ENCODE measurements at regions not wholly inside any gene's neighbourhood (a gene's known extent, or its start where the extent isn't known, plus 50 kb on each side); places are given as distances from the start of the nearest gene placed in this dataset.
"Not testable (repeated sequence)": the region's sequence is repeated elsewhere in the genome, so short reads cannot be mapped to it uniquely, and the experiment has no call there.

DNA sequence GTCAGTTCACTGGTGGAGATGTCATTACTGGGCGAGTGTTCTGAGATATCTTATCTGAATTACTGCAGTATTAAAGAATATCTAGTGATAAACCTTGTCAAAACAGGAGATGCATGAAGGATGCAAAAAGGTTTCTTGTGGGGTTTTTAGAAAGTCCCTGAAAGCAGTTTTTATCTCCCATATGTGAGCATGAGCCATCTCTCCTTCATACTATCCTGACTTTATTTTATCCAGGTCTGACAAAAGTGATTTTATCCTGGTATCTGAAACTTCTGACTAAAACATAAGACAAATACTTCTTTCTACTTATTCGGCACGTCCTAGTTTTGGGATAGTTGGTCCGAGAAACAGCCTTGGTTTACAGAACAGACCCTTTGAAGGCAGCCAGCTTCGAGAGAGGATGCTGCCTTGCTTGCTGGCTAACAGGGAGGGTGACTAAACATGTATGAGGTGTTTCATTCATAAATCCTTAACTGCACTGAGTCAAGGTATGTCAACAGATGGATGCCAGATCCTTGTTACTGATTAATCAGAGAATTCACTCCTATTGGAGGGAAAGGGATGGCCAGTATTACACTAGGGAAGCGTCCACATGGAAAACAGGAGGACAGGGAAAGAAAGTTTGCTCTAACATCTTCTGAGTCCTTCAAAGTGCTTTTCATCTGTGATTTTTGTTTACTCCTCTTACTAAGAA, 172.8 kb upstream of the FAM240B start:
- POLR2A ChIA-PET (ENCODE audit: partially characterized antibody); H3K4me3 Mint-ChIP-seq; H3K4me1 ChIP-seq (ENCODE audit: insufficient read depth, low read length); H3K4me3 ChIP-seq (ENCODE audit: low read length in 2 of 2); H3K27ac Mint-ChIP-seq; intact Hi-C loops (cut with micrococcal nuclease); H3K27ac ChIP-seq (ENCODE audit: low read depth, low read length); H3K27me3 Mint-ChIP-seq; H3K9me3 Mint-ChIP-seq; DNase-seq; H3K36me3 Mint-ChIP-seq; H3K9me3 ChIP-seq (ENCODE audit: control insufficient read depth in 1 of 2, low read length in 2 of 2); H3K4me1 Mint-ChIP-seq; H3K27me3 ChIP-seq (ENCODE audit: insufficient read depth, low read length); CTCF ChIA-PET (ENCODE audit: partially characterized antibody); H3K36me3 ChIP-seq (ENCODE audit: insufficient read depth, low read length): not testable (repeated sequence)

DNA sequence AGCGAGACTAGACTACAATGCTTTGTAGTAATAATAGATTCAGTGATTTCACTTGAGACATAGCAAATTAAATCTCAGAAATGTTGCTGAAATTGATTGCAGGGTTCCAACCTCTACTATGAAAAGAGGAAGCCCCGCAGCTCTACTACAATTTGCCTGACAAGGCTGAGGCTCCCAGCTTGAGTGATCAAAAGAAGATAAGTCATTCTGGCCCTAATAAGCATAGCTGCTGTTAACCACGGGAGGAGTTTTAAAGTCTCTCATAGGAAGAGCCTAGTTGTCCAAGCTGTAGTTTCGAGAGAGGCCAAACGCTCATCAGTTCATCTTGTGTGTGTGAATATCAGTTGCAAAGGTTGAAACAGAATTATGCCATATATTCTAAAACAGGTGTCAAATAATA, 166.1 kb upstream of the FAM240B start:
- H3K4me3 ChIP-seq (ENCODE audit: low read length in 2 of 2); CTCF ChIA-PET (ENCODE audit: partially characterized antibody); intact Hi-C loops (cut with micrococcal nuclease); H3K4me3 Mint-ChIP-seq; H3K36me3 Mint-ChIP-seq; H3K36me3 ChIP-seq (ENCODE audit: insufficient read depth, low read length); H3K4me1 Mint-ChIP-seq; H3K4me1 ChIP-seq (ENCODE audit: insufficient read depth, low read length); H3K27ac ChIP-seq (ENCODE audit: low read depth, low read length); POLR2A ChIA-PET (ENCODE audit: partially characterized antibody); H3K9me3 ChIP-seq (ENCODE audit: control insufficient read depth in 1 of 2, low read length in 2 of 2); DNase-seq; H3K27me3 ChIP-seq (ENCODE audit: insufficient read depth, low read length); H3K9me3 Mint-ChIP-seq; H3K27ac Mint-ChIP-seq; H3K27me3 Mint-ChIP-seq: not testable (repeated sequence)

- H3K27me3 ChIP-seq (ENCODE audit: insufficient read depth, low read length); DNase-seq; H3K36me3 Mint-ChIP-seq; H3K4me3 ChIP-seq (ENCODE audit: low read length in 2 of 2); intact Hi-C loops (cut with micrococcal nuclease); H3K9me3 Mint-ChIP-seq; CTCF ChIA-PET (ENCODE audit: partially characterized antibody); H3K9me3 ChIP-seq (ENCODE audit: control insufficient read depth in 1 of 2, low read length in 2 of 2); H3K36me3 ChIP-seq (ENCODE audit: insufficient read depth, low read length); H3K4me3 Mint-ChIP-seq; H3K27ac ChIP-seq (ENCODE audit: low read depth, low read length); H3K4me1 Mint-ChIP-seq; H3K4me1 ChIP-seq (ENCODE audit: insufficient read depth, low read length); H3K27ac Mint-ChIP-seq; POLR2A ChIA-PET (ENCODE audit: partially characterized antibody); H3K27me3 Mint-ChIP-seq: not testable (repeated sequence)
Observed at GRCh38 chr9:38875616-38876015, 155.7 kb upstream of the FAM240B start.

DNA sequence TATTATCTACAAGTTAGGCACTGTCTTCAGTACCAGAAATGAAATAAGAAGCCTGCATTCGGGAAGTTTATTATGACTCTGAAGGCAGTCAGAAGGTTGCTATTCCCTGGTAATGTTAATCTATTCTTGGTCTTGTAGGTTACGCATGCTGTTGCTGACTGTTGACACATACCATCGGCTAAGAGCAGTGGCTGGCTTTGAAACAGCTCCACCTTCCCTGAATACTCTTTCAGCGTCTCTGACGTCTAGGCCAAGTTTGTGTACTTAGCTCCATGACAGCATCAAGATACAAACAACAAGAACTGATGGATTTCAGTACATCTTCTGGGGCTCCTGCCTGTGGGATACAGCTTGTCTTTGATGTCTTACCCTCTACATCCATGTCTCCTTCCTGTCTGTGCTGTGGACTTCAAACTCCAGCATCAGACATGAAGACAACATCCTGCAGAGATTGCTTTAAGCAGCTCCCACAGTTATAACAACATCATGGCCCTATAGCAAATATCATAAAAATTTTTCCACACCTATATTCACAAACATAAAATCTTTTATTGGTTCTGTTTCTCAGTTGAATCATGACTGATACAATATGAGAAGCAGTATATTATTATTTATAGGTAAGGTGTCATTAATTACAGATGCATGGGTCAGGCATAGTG, 151.5 kb upstream of the FAM240B start:
- H3K27ac ChIP-seq (ENCODE audit: low read depth, low read length); H3K9me3 Mint-ChIP-seq; DNase-seq; H3K9me3 ChIP-seq (ENCODE audit: control insufficient read depth in 1 of 2, low read length in 2 of 2); H3K4me1 ChIP-seq (ENCODE audit: insufficient read depth, low read length); H3K36me3 Mint-ChIP-seq; H3K36me3 ChIP-seq (ENCODE audit: insufficient read depth, low read length); H3K27me3 Mint-ChIP-seq; H3K4me3 Mint-ChIP-seq; H3K27me3 ChIP-seq (ENCODE audit: insufficient read depth, low read length); H3K4me3 ChIP-seq (ENCODE audit: low read length in 2 of 2); H3K4me1 Mint-ChIP-seq; intact Hi-C loops (cut with micrococcal nuclease); POLR2A ChIA-PET (ENCODE audit: partially characterized antibody); H3K27ac Mint-ChIP-seq; CTCF ChIA-PET (ENCODE audit: partially characterized antibody): not testable (repeated sequence)

DNA sequence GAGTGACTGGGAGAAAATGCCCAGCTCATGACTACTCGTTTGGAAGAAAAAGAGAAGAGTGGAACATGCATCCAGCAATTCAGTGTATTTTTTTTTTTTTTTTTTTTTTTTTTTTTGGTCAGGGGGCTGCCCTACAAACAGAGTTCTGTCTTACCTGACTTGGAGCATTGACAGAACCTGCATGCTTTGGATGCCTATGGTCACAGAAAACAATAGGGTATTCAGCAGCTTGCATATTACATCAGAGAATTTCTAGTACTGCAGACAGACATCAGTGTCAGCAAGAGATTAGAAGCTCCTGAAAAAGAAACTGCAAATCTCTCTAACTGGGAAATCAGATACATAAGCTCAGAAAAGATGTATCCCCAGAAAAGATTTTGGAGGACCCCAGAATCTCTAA, 139.9 kb upstream of the FAM240B start:
- intact Hi-C loops (cut with micrococcal nuclease); H3K4me3 ChIP-seq (ENCODE audit: low read length in 2 of 2); H3K27ac Mint-ChIP-seq; H3K36me3 ChIP-seq (ENCODE audit: insufficient read depth, low read length); POLR2A ChIA-PET (ENCODE audit: partially characterized antibody); H3K36me3 Mint-ChIP-seq; H3K27me3 ChIP-seq (ENCODE audit: insufficient read depth, low read length); H3K27me3 Mint-ChIP-seq; H3K4me3 Mint-ChIP-seq; H3K9me3 Mint-ChIP-seq; H3K27ac ChIP-seq (ENCODE audit: low read depth, low read length); H3K4me1 Mint-ChIP-seq; H3K9me3 ChIP-seq (ENCODE audit: control insufficient read depth in 1 of 2, low read length in 2 of 2); DNase-seq; CTCF ChIA-PET (ENCODE audit: partially characterized antibody); H3K4me1 ChIP-seq (ENCODE audit: insufficient read depth, low read length): not testable (repeated sequence)

DNA sequence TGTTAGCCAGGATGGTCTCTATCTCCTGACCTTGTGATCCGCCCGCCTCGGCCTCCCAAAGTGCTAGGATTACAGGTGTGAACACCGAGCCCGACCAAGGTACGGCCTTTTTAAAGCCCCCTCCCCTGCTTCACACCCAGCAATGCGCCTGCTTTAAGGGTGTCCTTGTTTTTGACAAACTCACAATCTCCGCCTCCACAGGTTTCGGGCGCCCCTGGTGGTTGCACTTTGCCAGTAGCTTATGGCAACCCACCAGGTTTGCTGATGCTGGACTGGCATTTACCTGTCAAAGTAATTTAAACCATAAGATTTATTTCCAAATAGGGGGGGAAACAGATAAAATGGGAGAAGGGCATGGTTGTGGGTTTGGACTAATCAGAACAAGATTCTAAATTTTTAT, 129.0 kb upstream of the FAM240B start:
- POLR2A ChIA-PET (ENCODE audit: partially characterized antibody), result not testable (repeated sequence)

GRCh38 chr9:38840213-38840612, 120.3 kb upstream of the FAM240B start:
- CTCF ChIA-PET (ENCODE audit: partially characterized antibody); H3K9me3 ChIP-seq (ENCODE audit: control insufficient read depth in 1 of 2, low read length in 2 of 2); H3K9me3 Mint-ChIP-seq; intact Hi-C loops (cut with micrococcal nuclease); H3K4me1 Mint-ChIP-seq; H3K4me3 ChIP-seq (ENCODE audit: low read length in 2 of 2); H3K36me3 ChIP-seq (ENCODE audit: insufficient read depth, low read length); POLR2A ChIA-PET (ENCODE audit: partially characterized antibody); H3K4me3 Mint-ChIP-seq; H3K27ac Mint-ChIP-seq; H3K36me3 Mint-ChIP-seq; H3K27ac ChIP-seq (ENCODE audit: low read depth, low read length); H3K27me3 ChIP-seq (ENCODE audit: insufficient read depth, low read length); H3K27me3 Mint-ChIP-seq; H3K4me1 ChIP-seq (ENCODE audit: insufficient read depth, low read length); DNase-seq: not testable (repeated sequence)

More for the DNA sequence above, 129.0 kb upstream of the FAM240B start:
- H3K27ac ChIP-seq (ENCODE audit: low read depth, low read length); H3K27me3 Mint-ChIP-seq; H3K9me3 ChIP-seq (ENCODE audit: control insufficient read depth in 1 of 2, low read length in 2 of 2); H3K36me3 Mint-ChIP-seq; H3K4me1 ChIP-seq (ENCODE audit: insufficient read depth, low read length); H3K27ac Mint-ChIP-seq; H3K9me3 Mint-ChIP-seq; H3K4me3 ChIP-seq (ENCODE audit: low read length in 2 of 2); H3K4me3 Mint-ChIP-seq; H3K4me1 Mint-ChIP-seq; CTCF ChIA-PET (ENCODE audit: partially characterized antibody); H3K36me3 ChIP-seq (ENCODE audit: insufficient read depth, low read length); H3K27me3 ChIP-seq (ENCODE audit: insufficient read depth, low read length); DNase-seq; intact Hi-C loops (cut with micrococcal nuclease): not testable (repeated sequence)

DNA sequence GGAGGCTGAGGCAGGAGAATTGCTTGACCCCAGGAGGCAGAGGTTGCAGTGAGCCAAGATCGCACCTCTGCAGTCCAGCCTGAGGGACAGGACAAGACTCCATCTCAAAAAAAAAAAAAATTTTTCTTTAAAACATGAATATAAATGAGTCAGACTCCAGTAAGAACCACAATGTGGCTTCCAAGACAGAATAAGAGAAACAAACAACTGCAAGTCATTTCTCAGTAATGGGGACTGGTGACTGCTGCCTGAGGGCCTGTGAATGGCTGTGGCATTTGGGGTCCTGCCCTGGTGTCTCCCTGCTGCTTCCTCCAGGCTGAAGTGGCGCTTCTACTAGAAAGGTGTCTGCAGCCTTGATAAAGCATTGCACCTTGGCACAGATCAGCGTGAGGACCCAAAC, 113.8 kb upstream of the FAM240B start:
- H3K27me3 Mint-ChIP-seq; CTCF ChIA-PET (ENCODE audit: partially characterized antibody); DNase-seq; H3K27ac ChIP-seq (ENCODE audit: low read depth, low read length); POLR2A ChIA-PET (ENCODE audit: partially characterized antibody); intact Hi-C loops (cut with micrococcal nuclease); H3K4me3 Mint-ChIP-seq; H3K36me3 Mint-ChIP-seq; H3K27ac Mint-ChIP-seq; H3K9me3 ChIP-seq (ENCODE audit: control insufficient read depth in 1 of 2, low read length in 2 of 2); H3K4me1 Mint-ChIP-seq; H3K9me3 Mint-ChIP-seq; H3K36me3 ChIP-seq (ENCODE audit: insufficient read depth, low read length); H3K27me3 ChIP-seq (ENCODE audit: insufficient read depth, low read length); H3K4me3 ChIP-seq (ENCODE audit: low read length in 2 of 2); H3K4me1 ChIP-seq (ENCODE audit: insufficient read depth, low read length): not testable (repeated sequence)

Measured in CD4-positive, alpha-beta memory T cell (primary cell).